Natural killer cell treated with Interleukin-12 subunit alpha and Interleukin-12 subunit beta and Interleukin-15 and Interleukin-18, amount 100 ng/mL, for 72 hours (primary cell): ENCODE measurements at regions not wholly inside any gene's neighbourhood (a gene's known extent, or its start where the extent isn't known, plus 50 kb on each side); places are given as distances from the start of the nearest gene placed in this dataset.
A peak's percentile ranks its signal among the peaks of the same experiment; 100 is the strongest.

Experiments
- ATAC-seq, 2 donors: fragments of 150-1000 bp; cut with Tn5 transposase in 1 of 2; sonication (Bioruptor Pico), chemical (Tn5 transposase) in 1 of 2; 2 replicates each; pipeline ENCODE4 v1.10.0; 2021
- DNase-seq: peaks from one replicate; pipeline ENCODE4 v3.0.0; 2022; ENCODE audit warnings: low spot score
- H3K27ac Mint-ChIP-seq, 2 donors: 1 replicate in 1 of 2; 2 replicates in 1 of 2; pipeline ENCODE4 v1.8.0; 2022; ENCODE audit warnings: mixed read lengths in 2 of 2, mild to moderate bottlenecking in 1 of 2, moderate library complexity in 1 of 2
- H3K27me3 Mint-ChIP-seq, 2 donors: 1 replicate in 1 of 2; 2 replicates in 1 of 2; pipeline ENCODE4 v1.8.0; 2022; ENCODE audit warnings: mixed read lengths in 2 of 2
- H3K36me3 Mint-ChIP-seq: one replicate; pipeline ENCODE4 v1.8.0; 2022; ENCODE audit warnings: mixed read lengths
- H3K4me1 Mint-ChIP-seq, 2 donors: 1 replicate in 1 of 2; 2 replicates in 1 of 2; pipeline ENCODE4 v1.8.0; 2022; ENCODE audit warnings: low read depth in 2 of 2, mixed read lengths in 2 of 2, mild to moderate bottlenecking in 1 of 2
- H3K4me3 Mint-ChIP-seq: one replicate; pipeline ENCODE4 v1.8.0; 2022; ENCODE audit warnings: mixed read lengths
- H3K9me3 Mint-ChIP-seq: 2 replicates; pipeline ENCODE4 v1.8.0; 2022; ENCODE audit warnings: mixed read lengths

- no peaks in the 10 kb centered on the region for H3K4me1 Mint-ChIP-seq
- no peak overlapping the region for H3K27ac Mint-ChIP-seq
- no peak for ATAC-seq
- no peak for DNase-seq
- no peak overlapping the region for H3K4me3 Mint-ChIP-seq
- no peaks in the 10 kb centered on the region for H3K36me3 Mint-ChIP-seq
- H3K27me3 Mint-ChIP-seq, result no peaks in the 10 kb centered on the region
- no peaks in the 10 kb centered on the region for H3K9me3 Mint-ChIP-seq
These were observed 193.9 kb upstream of the DDHD1 start for GRCh38 chr14:53346988-53347387.

GRCh38 chr14:53341324-53341723 lies 188.2 kb upstream of the DDHD1 start:
- Mint-ChIP-seq H3K4me1 (no peaks in the 10 kb centered on the region), H3K9me3 (no peaks in the 10 kb centered on the region), H3K36me3 (no peaks in the 10 kb centered on the region), H3K27me3 (no peaks in the 10 kb centered on the region), H3K27ac (no peak overlapping the region), H3K4me3 (no peak overlapping the region)
- DNase-seq (no peak), ATAC-seq (no peak)

GRCh38 chr14:53338192-53338591 lies 185.1 kb upstream of the DDHD1 start:
- ATAC-seq (no peak), DNase-seq (no peak)
- Mint-ChIP-seq H3K9me3 (no peaks in the 10 kb centered on the region), H3K36me3 (no peaks in the 10 kb centered on the region), H3K4me3 (no peak overlapping the region), H3K27ac (no peak overlapping the region), H3K27me3 (no peaks in the 10 kb centered on the region), H3K4me1 (no peaks in the 10 kb centered on the region)

GRCh38 chr14:53336729-53337128 lies 183.6 kb upstream of the DDHD1 start:
- no peak overlapping the region for H3K27ac Mint-ChIP-seq
- H3K36me3 Mint-ChIP-seq, result no peaks in the 10 kb centered on the region
- no peaks in the 10 kb centered on the region for H3K9me3 Mint-ChIP-seq
- no peaks in the 10 kb centered on the region for H3K27me3 Mint-ChIP-seq
- ATAC-seq (no peak), DNase-seq (no peak)
- H3K4me1 Mint-ChIP-seq, result no peaks in the 10 kb centered on the region
- no peak overlapping the region for H3K4me3 Mint-ChIP-seq

- no peaks in the 10 kb centered on the region for H3K27me3 Mint-ChIP-seq
- H3K27ac Mint-ChIP-seq, result no peak overlapping the region
- ATAC-seq, result no peak
- DNase-seq, result no peak
- H3K9me3 Mint-ChIP-seq, result no peaks in the 10 kb centered on the region
- H3K4me1 Mint-ChIP-seq, result no peaks in the 10 kb centered on the region
- H3K36me3 Mint-ChIP-seq, result no peaks in the 10 kb centered on the region
- no peak overlapping the region for H3K4me3 Mint-ChIP-seq
These were observed 180.7 kb upstream of the DDHD1 start for GRCh38 chr14:53333809-53334208.

GRCh38 chr14:53331921-53332320 lies 178.8 kb upstream of the DDHD1 start:
- no peaks in the 10 kb centered on the region for H3K36me3 Mint-ChIP-seq
- ATAC-seq (no peak), DNase-seq (no peak)
- H3K9me3 Mint-ChIP-seq, result no peaks in the 10 kb centered on the region
- H3K4me3 Mint-ChIP-seq, result no peak overlapping the region
- no peaks in the 10 kb centered on the region for H3K4me1 Mint-ChIP-seq
- no peaks in the 10 kb centered on the region for H3K27me3 Mint-ChIP-seq
- H3K27ac Mint-ChIP-seq, result no peak overlapping the region

- ATAC-seq (peak in 1 of 2 donors; percentile 52), DNase-seq (no peak)
- no peaks in the 10 kb centered on the region for H3K4me1 Mint-ChIP-seq
- no peak overlapping the region for H3K4me3 Mint-ChIP-seq
- no peaks in the 10 kb centered on the region for H3K27me3 Mint-ChIP-seq
- no peaks in the 10 kb centered on the region for H3K9me3 Mint-ChIP-seq
- no peak overlapping the region for H3K27ac Mint-ChIP-seq
- H3K36me3 Mint-ChIP-seq, result no peaks in the 10 kb centered on the region
These were observed 178.1 kb upstream of the DDHD1 start for GRCh38 chr14:53331247-53331646.

- no peaks in the 10 kb centered on the region for H3K36me3 Mint-ChIP-seq
- ATAC-seq (no peak), DNase-seq (no peak)
- H3K9me3 Mint-ChIP-seq, result no peaks in the 10 kb centered on the region
- no peaks in the 10 kb centered on the region for H3K27me3 Mint-ChIP-seq
- H3K4me3 Mint-ChIP-seq, result no peak overlapping the region
- H3K4me1 Mint-ChIP-seq, result no peaks in the 10 kb centered on the region
- no peak overlapping the region for H3K27ac Mint-ChIP-seq
These were observed 177.3 kb upstream of the DDHD1 start for GRCh38 chr14:53330441-53330840.

GRCh38 chr14:53328841-53329240 lies 175.7 kb upstream of the DDHD1 start:
- Mint-ChIP-seq H3K4me3 (no peak overlapping the region), H3K36me3 (no peaks in the 10 kb centered on the region), H3K27me3 (no peaks in the 10 kb centered on the region), H3K9me3 (no peaks in the 10 kb centered on the region), H3K4me1 (no peaks in the 10 kb centered on the region), H3K27ac (no peak overlapping the region)
- DNase-seq, result no peak
- ATAC-seq, result no peak

- Mint-ChIP-seq H3K4me3 (no peak overlapping the region), H3K27me3 (no peaks in the 10 kb centered on the region), H3K9me3 (no peaks in the 10 kb centered on the region), H3K36me3 (no peaks in the 10 kb centered on the region), H3K27ac (no peak overlapping the region), H3K4me1 (no peaks in the 10 kb centered on the region)
- ATAC-seq (no peak), DNase-seq (no peak)
These were observed 174.6 kb upstream of the DDHD1 start for GRCh38 chr14:53327716-53328115.

- ATAC-seq, result no peak
- Mint-ChIP-seq H3K9me3 (peaks cover 5% of the 10 kb centered on the region), H3K36me3 (no peaks in the 10 kb centered on the region), H3K27me3 (no peaks in the 10 kb centered on the region), H3K4me3 (no peak overlapping the region), H3K27ac (no peak overlapping the region), H3K4me1 (no peaks in the 10 kb centered on the region)
- DNase-seq, result no peak
These were observed 172.2 kb upstream of the DDHD1 start for GRCh38 chr14:53325176-53325806.

- Mint-ChIP-seq H3K9me3 (peaks cover 23% of the 10 kb centered on the region), H3K4me1 (peaks cover 5 to 7% of the 10 kb centered on the region in 2 donors), H3K27me3 (no peaks in the 10 kb centered on the region), H3K36me3 (peaks cover 14% of the 10 kb centered on the region), H3K4me3 (no peak overlapping the region), H3K27ac (no peak overlapping the region)
- DNase-seq (no peak), ATAC-seq (no peak)
These were observed 163.4 kb upstream of the DDHD1 start for GRCh38 chr14:53316504-53316903.

- no peak for ATAC-seq
- no peaks in the 10 kb centered on the region for H3K27me3 Mint-ChIP-seq
- H3K4me1 Mint-ChIP-seq, result peaks cover 11 to 14% of the 10 kb centered on the region in 2 donors
These were observed 157.3 kb upstream of the DDHD1 start for GRCh38 chr14:53310412-53310811.

GRCh38 chr14:53306911-53307310 lies 153.8 kb upstream of the DDHD1 start:
- Mint-ChIP-seq H3K27ac (no peak overlapping the region), H3K4me3 (no peak overlapping the region), H3K4me1 (peaks cover 5 to 8% of the 10 kb centered on the region in 2 donors), H3K9me3 (peaks cover 4% of the 10 kb centered on the region), H3K27me3 (no peaks in the 10 kb centered on the region), H3K36me3 (peaks cover 20% of the 10 kb centered on the region)
- ATAC-seq, result no peak
- DNase-seq, result no peak

More at GRCh38 chr14:53310412-53310811, 157.3 kb upstream of the DDHD1 start:
- H3K36me3 Mint-ChIP-seq, result peaks cover 25% of the 10 kb centered on the region
- no peak for DNase-seq
- peaks cover 14% of the 10 kb centered on the region for H3K9me3 Mint-ChIP-seq
- H3K4me3 Mint-ChIP-seq, result no peak overlapping the region
- H3K27ac Mint-ChIP-seq, result no peak overlapping the region

GRCh38 chr14:53306267-53306721 lies 153.2 kb upstream of the DDHD1 start:
- H3K4me1 Mint-ChIP-seq, result peaks cover 5 to 8% of the 10 kb centered on the region in 2 donors
- peaks cover 6% of the 10 kb centered on the region for H3K9me3 Mint-ChIP-seq
- ATAC-seq (no peak), DNase-seq (no peak)
- H3K36me3 Mint-ChIP-seq, result peaks cover 20% of the 10 kb centered on the region
- H3K4me3 Mint-ChIP-seq, result peak overlapping the region; percentile 61
- H3K27me3 Mint-ChIP-seq, result peaks cover 0 to 3% of the 10 kb centered on the region in 2 donors
- H3K27ac Mint-ChIP-seq, result peak overlapping the region in 1 of 2 donors; percentile 72
